HG02642 (cell line): ENCODE measurements at regions not wholly inside any gene's neighbourhood (a gene's known extent, or its start where the extent isn't known, plus 50 kb on each side); places are given as distances from the start of the nearest gene placed in this dataset.

Experiments
- ATAC-seq: cut with Tn5 transposase; IDR thresholded peaks from one replicate; pipeline ENCODE4 v1.9.1; 2021; ENCODE audit warnings: mild to moderate bottlenecking; ENCODE audit not compliant: unreplicated experiment, poor library complexity

- no peak for ATAC-seq
Measured at GRCh38 chr6:125693480-125693879, 56.0 kb upstream of the HEY2 start.

- no peak for ATAC-seq
Measured at GRCh38 chr6:125699591-125699990, 49.8 kb upstream of the HEY2 start.
